BLaER1 treated with 17β-estradiol and CSF1 and Interleukin-3, amounts not matched to agents 10 nM and 100 nM (cell line): ENCODE measurements at regions not wholly inside any gene's neighbourhood (a gene's known extent, or its start where the extent isn't known, plus 50 kb on each side); places are given as distances from the start of the nearest gene placed in this dataset.

Source experiments
- H3K27ac ChIP-seq, 11 experiments: shearing (Covaris generic); formaldehyde crosslinking; 2 replicates each; pipeline ENCODE4 v1.8.1; 2022
- H3K27me3 ChIP-seq, 11 experiments: shearing (Covaris generic); formaldehyde crosslinking; 2 replicates each; pipeline ENCODE4 v1.8.1; 2022
- H3K36me3 ChIP-seq, 11 experiments: shearing (Covaris generic); formaldehyde crosslinking; 2 replicates each; pipeline ENCODE4 v1.8.1; 2022
- H3K4me1 ChIP-seq, 10 experiments: shearing (Covaris generic); formaldehyde crosslinking; 2 replicates each; pipeline ENCODE4 v1.8.1; 2022
- H3K4me2 ChIP-seq, 11 experiments: shearing (Covaris generic); formaldehyde crosslinking; 2 replicates each; pipeline ENCODE4 v1.8.1; 2022
- H3K4me3 ChIP-seq, 10 experiments: shearing (Covaris generic); formaldehyde crosslinking; 2 replicates each; pipeline ENCODE4 v1.8.1; 2022
- H3K9ac ChIP-seq, 11 experiments: shearing (Covaris generic); formaldehyde crosslinking; 2 replicates each; pipeline ENCODE4 v1.8.1; 2022
- H3K9me3 ChIP-seq, 11 experiments: shearing (Covaris generic); formaldehyde crosslinking; replicated peaks in 1 of 11; 2 replicates each; pipeline ENCODE4 v1.8.1; 2022
- H4K20me1 ChIP-seq, 11 experiments: shearing (Covaris generic); formaldehyde crosslinking; 2 replicates each; pipeline ENCODE4 v1.8.1; 2022
- Cebpa-rat ChIP-seq, 11 experiments: shearing (Covaris generic); IDR thresholded peaks; 2 replicates each; pipeline ENCODE4 v1.8.1; 2022

DNA sequence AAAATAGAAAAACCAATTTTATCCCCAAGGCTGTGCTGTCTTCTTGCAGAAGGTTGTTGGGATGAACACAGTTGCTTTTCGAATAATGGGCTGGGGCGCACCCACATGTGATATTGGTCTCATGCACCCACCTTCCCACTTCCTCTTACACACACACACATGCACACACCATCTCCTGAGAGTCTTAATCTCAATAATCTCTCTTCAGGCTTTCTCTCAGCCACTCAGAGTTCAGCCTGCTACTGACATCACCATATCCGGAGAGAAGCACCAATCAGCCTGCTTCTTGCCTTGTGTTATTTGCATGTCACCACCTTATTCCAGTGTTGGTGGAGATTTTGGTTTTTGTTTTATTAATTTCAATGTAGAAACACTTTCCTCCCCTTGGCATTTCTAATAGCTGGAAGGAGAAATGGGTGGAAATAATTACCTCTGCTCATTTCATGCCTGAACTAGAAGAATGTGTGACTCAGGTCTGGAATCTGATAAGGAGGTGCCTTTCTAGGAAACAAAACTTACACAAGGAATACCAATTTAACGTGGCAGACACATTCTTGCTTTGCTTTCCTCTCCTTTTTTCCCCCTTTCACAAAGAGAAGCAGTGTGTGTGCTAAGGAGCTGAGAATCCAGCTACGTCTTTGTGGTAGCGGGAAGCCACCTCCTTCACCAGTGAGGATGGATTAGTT, 400.2 kb downstream of the MID1IP1 start:
- H3K9me3 ChIP-seq: 0 out of 22 replicates have a peak, but pooled peaks cover 0 to 5% (median 0%) of the 10 kb centered on the region in 11 experiments
- peaks cover 12 to 16% (median 14%) of the 10 kb centered on the region in 10 experiments for H3K4me1 ChIP-seq
- H3K27ac ChIP-seq: no peak overlapping the region
- peaks cover 0 to 22% (median 0%) of the 10 kb centered on the region in 11 experiments; a peak in 6 of 22 replicates for H3K27me3 ChIP-seq
- H4K20me1 ChIP-seq: peaks cover 0 to 6% (median 0%) of the 10 kb centered on the region in 11 experiments; a peak in 2 of 22 replicates
- no peak overlapping the region for H3K4me3 ChIP-seq
- H3K4me2 ChIP-seq: no peak overlapping the region
- no peaks in the 10 kb centered on the region for H3K36me3 ChIP-seq
- no peak overlapping the region for H3K9ac ChIP-seq
- no peak for TF ChIP-seq Cebpa-rat (IDR thresholded peaks at IDR 0.05)

DNA sequence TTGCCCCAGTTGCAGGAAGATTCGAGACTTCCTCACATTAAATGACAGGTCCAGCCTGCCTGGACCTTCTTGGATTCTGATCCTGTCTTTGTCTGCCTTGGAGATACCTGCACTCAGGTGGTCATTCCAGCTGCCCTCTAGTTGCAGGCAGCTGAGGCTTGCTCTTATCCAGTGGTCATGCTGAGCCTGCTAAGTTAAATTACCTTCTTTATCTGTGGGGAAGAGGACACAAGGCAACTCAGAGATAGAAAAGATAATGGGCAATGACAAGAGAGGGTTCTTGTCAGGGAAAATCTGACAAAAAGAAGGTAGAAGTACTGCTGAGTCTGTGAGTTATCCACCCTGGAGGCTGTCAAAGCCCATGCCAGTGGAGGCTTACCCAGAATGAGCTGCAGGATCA, 401.4 kb downstream of the MID1IP1 start:
- Histone ChIP-seq H4K20me1 (no peaks in the 10 kb centered on the region), H3K4me1 (peaks cover under 1 to 5% (median 2%) of the 10 kb centered on the region in 10 experiments; a peak in 18 of 20 replicates), H3K4me2 (no peak overlapping the region), H3K27ac (no peak overlapping the region), H3K4me3 (no peak overlapping the region), H3K27me3 (peaks cover 0 to 11% (median 0%) of the 10 kb centered on the region in 11 experiments; a peak in 3 of 22 replicates), H3K9ac (no peak overlapping the region), H3K9me3 (0 out of 22 replicates have a peak, but pooled peaks cover 0 to 5% (median 0%) of the 10 kb centered on the region in 11 experiments), H3K36me3 (no peaks in the 10 kb centered on the region)
- TF ChIP-seq Cebpa-rat (IDR thresholded peaks at IDR 0.05): no peak

DNA sequence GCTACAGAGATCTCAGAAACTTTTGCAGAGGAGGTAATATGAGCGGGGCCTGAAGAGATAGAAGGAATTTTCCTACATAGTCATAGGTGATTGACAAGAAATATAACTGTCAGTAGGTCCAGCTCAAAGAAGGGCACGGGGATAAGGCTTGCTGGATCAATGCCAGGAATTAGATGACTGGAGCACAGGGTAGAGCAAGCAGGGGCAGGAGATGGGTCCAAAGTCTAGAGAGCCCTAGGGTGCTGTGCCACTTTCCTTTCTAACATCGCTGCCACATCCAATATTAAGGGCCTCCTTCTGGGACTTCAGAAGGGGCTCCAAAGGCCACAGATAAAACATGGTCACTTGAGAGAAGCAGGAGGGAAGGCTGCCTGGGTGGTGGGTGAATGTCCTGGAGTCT, 402.2 kb downstream of the MID1IP1 start:
- Histone ChIP-seq H3K27ac (no peak overlapping the region), H4K20me1 (no peaks in the 10 kb centered on the region), H3K9me3 (0 out of 22 replicates have a peak, but pooled peaks cover 0 to 5% (median 0%) of the 10 kb centered on the region in 11 experiments), H3K4me2 (no peak overlapping the region), H3K27me3 (peaks cover 0 to 10% (median 0%) of the 10 kb centered on the region in 11 experiments; a peak in 2 of 22 replicates), H3K4me3 (no peak overlapping the region), H3K9ac (no peak overlapping the region), H3K4me1 (no peaks in the 10 kb centered on the region), H3K36me3 (no peaks in the 10 kb centered on the region)
- TF ChIP-seq Cebpa-rat (IDR thresholded peaks at IDR 0.05): no peak

DNA sequence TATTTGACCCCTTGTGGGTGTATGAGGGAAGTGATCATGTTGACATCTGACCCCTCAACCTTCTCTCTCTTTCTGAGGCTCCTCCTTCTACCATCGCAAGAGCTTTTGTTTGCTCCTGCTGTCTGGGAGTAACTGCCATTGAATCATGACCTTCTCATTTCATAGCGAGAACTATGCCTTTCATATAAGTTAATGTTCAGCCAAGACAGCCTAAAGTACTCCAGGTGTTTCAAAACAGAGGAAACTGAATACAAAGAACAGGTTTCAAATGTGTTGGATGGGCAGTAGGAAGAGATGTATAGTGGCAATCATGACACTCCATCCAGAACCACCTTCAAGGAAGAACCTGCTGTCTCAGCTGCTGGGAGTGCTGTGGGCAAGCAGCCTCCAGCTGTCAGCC, 403.1 kb downstream of the MID1IP1 start:
- Histone ChIP-seq H3K27ac (no peak overlapping the region), H3K27me3 (peaks cover 0 to 10% (median 0%) of the 10 kb centered on the region in 11 experiments; a peak in 2 of 22 replicates), H3K36me3 (no peaks in the 10 kb centered on the region), H3K4me3 (no peak overlapping the region), H3K9me3 (0 out of 22 replicates have a peak, but pooled peaks cover 0 to 5% (median 0%) of the 10 kb centered on the region in 11 experiments), H3K9ac (no peak overlapping the region), H3K4me2 (no peak overlapping the region), H3K4me1 (no peaks in the 10 kb centered on the region), H4K20me1 (no peaks in the 10 kb centered on the region)
- TF ChIP-seq Cebpa-rat (IDR thresholded peaks at IDR 0.05): no peak

DNA sequence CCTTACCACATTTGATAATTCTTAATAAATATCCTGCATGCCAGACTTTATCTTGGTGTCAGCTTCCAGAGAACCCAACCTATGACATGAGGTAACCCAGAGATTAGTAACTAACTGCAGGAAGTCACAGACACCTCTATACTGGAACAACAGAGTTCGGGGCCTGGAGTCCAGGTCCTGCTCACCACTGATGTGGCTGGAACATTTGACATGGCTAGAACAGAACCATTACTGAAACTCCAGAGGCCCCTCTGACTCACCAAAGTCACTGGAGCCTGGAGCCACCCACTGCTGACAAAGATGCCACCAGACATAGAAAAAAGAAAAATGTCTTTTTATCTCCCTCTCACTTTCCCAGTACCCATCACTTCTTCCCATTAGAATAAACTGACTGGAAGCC, 403.7 kb downstream of the MID1IP1 start:
- Histone ChIP-seq H3K9me3 (peaks cover 0 to 5% (median 0%) of the 10 kb centered on the region in 11 experiments; a peak in 1 of 22 replicates), H3K27me3 (peaks cover 0 to 10% (median 0%) of the 10 kb centered on the region in 11 experiments; a peak in 2 of 22 replicates), H3K36me3 (no peaks in the 10 kb centered on the region), H3K9ac (no peak overlapping the region), H3K4me3 (no peak overlapping the region), H3K4me2 (no peak overlapping the region), H3K4me1 (no peaks in the 10 kb centered on the region), H4K20me1 (no peaks in the 10 kb centered on the region), H3K27ac (no peak overlapping the region)
- no peak for TF ChIP-seq Cebpa-rat (IDR thresholded peaks at IDR 0.05)

DNA sequence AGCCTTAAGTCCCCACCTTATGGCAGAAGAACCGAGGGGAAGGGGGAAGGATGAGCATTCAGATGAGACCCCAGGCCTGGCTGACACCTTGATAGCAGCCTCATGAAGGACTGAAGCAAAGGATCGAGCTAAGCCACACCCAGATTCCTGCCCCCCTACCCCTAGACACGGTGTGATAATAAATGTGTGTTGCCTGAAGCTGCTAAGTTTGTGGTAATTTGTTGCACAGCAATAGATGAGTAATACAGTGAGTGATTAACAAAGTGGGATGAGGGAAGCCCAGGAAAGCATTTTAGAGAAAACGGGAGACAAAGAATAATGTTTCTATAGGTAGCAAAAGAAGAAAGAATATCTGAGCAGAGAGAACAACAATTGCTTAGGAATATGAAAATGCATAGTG, 404.2 kb downstream of the MID1IP1 start:
- no peak for TF ChIP-seq Cebpa-rat (IDR thresholded peaks at IDR 0.05)
- Histone ChIP-seq H4K20me1 (no peaks in the 10 kb centered on the region), H3K27me3 (peaks cover 0 to 10% (median 0%) of the 10 kb centered on the region in 11 experiments; a peak in 2 of 22 replicates), H3K27ac (no peak overlapping the region), H3K36me3 (no peaks in the 10 kb centered on the region), H3K4me3 (no peak overlapping the region), H3K9me3 (peaks cover 0 to 7% (median 0%) of the 10 kb centered on the region in 11 experiments; a peak in 1 of 22 replicates), H3K4me1 (no peaks in the 10 kb centered on the region), H3K4me2 (no peak overlapping the region), H3K9ac (no peak overlapping the region)

DNA sequence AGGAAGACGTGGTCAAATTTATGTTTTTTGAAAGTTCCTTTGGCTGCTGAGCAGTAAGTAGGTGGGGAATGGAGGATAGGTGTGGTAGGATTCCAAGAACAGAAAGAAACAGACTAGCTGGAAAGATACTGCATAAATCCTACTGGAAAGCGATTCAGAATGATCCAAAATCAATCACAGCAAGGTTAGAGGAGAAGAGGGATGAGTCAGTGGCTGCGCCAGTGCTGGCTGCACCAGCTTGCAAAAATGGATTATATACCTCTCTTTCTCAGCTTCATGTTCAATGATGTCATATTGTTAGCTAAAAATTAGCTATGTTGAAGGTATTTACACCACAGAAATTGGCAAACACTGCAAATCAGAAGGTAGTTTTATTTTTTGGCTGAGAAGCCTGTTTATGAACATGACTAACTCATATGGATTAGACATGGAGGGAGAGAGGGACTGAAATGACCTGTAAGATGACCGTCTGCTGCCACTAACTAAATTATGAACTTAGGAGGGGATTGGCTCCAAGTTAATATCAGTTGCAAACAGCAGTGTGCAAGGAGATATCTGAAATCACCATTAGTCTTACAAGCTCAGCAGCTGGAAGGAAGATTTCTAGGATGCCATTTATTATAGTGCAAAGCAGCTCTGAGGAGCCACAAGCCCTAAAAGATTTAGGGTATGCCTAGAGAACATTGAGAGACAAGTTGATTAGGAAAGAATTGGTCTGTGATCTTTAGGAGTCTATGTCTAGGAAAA, 405.3 kb downstream of the MID1IP1 start:
- TF ChIP-seq Cebpa-rat (IDR thresholded peaks at IDR 0.05): no peak
- H3K9ac ChIP-seq: no peak overlapping the region
- H4K20me1 ChIP-seq: no peaks in the 10 kb centered on the region
- H3K9me3 ChIP-seq: peaks cover 0 to 7% (median 0%) of the 10 kb centered on the region in 11 experiments; a peak in 1 of 22 replicates
- no peaks in the 10 kb centered on the region for H3K4me1 ChIP-seq
- H3K36me3 ChIP-seq: no peaks in the 10 kb centered on the region
- H3K4me3 ChIP-seq: no peak overlapping the region
- H3K27ac ChIP-seq: no peak overlapping the region
- H3K27me3 ChIP-seq: peaks cover 0 to 9% (median 0%) of the 10 kb centered on the region in 11 experiments; a peak in 2 of 22 replicates
- H3K4me2 ChIP-seq: no peak overlapping the region

DNA sequence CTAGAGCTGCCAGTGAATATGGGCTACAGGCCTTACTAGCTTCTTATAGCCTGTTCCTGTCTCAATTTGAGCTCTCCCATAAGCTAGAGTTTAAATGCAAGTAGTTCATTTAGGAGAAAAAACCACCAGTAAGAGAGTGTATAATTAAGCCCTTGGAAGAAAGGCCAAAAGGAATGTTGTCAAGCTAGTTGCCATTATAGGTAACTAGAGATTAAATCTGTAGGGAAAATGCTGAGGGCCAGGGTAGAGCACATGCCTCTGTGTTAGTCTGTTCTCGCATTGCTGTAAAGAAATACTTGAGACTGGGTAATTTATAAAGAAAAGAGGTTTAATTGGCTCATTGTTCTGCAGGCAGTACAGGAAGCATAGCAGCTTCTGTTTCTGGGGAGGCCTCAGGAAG, 410.2 kb downstream of the MID1IP1 start:
- Histone ChIP-seq H4K20me1 (no peaks in the 10 kb centered on the region), H3K4me3 (no peak overlapping the region), H3K36me3 (no peaks in the 10 kb centered on the region), H3K9ac (no peak overlapping the region), H3K27me3 (no peaks in the 10 kb centered on the region), H3K9me3 (peaks cover 0 to 7% (median 0%) of the 10 kb centered on the region in 11 experiments; a peak in 1 of 22 replicates), H3K4me2 (no peak overlapping the region), H3K4me1 (no peaks in the 10 kb centered on the region), H3K27ac (no peak overlapping the region)
- no peak for TF ChIP-seq Cebpa-rat (IDR thresholded peaks at IDR 0.05)

DNA sequence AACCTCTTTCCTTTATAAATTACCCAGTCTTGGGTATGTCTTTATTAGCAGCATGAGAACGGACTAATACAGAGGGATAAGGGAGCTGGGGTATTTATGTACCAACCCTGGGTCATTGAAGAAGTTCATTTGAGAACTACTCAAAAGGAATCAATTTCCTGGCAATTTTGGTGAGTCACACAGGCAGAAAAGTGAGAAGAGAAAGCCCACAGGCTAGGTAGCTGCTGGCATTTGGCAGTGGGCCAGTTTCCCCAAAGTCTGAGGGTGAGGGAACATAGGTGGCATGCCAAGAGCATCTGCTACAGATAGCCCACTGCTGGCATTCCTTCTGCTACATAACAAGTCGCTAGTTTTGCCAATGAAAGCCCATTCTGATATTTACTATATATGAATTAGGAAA, 411.2 kb downstream of the MID1IP1 start:
- Histone ChIP-seq H3K27me3 (no peaks in the 10 kb centered on the region; a peak in 1 of 22 replicates), H3K9me3 (peaks cover 0 to 7% (median 0%) of the 10 kb centered on the region in 11 experiments; a peak in 1 of 22 replicates), H3K4me3 (no peak overlapping the region), H3K4me2 (no peak overlapping the region), H3K27ac (no peak overlapping the region), H4K20me1 (no peaks in the 10 kb centered on the region), H3K4me1 (no peaks in the 10 kb centered on the region), H3K9ac (no peak overlapping the region), H3K36me3 (no peaks in the 10 kb centered on the region)
- TF ChIP-seq Cebpa-rat (IDR thresholded peaks at IDR 0.05): no peak
